Activated T-cell treated with anti-CD3 and anti-CD28 coated beads, Interleukin-2, amount 50 U/mL, for 4 hours (primary cell): ENCODE measurements at regions not wholly inside any gene's neighbourhood (a gene's known extent, or its start where the extent isn't known, plus 50 kb on each side); places are given as distances from the start of the nearest gene placed in this dataset.

Source experiments
- ATAC-seq, 2 donors: fragments of 200-7000 bp; cut with Tn5 transposase; one replicate each; pipeline ENCODE4 v1.10.0; 2021
- DNase-seq: peaks from one replicate; pipeline ENCODE4 v3.0.0-alpha.2; 2020
- H3K27me3 Mint-ChIP-seq: one replicate; pipeline ENCODE4 v1.8.0; 2021; ENCODE audit warnings: low read depth, mixed read lengths
- H3K36me3 Mint-ChIP-seq: one replicate; pipeline ENCODE4 v1.8.0; 2022; ENCODE audit warnings: mixed read lengths; ENCODE audit not compliant: insufficient read depth
- H3K4me1 Mint-ChIP-seq: one replicate; pipeline ENCODE4 v1.8.0; 2021; ENCODE audit warnings: low read depth, mixed read lengths
- H3K4me3 Mint-ChIP-seq: one replicate; pipeline ENCODE4 v1.8.0; 2021; ENCODE audit warnings: mild to moderate bottlenecking, moderate library complexity, mixed read lengths
- H3K9me3 Mint-ChIP-seq: one replicate; pipeline ENCODE4 v1.8.0; 2021; ENCODE audit warnings: mixed read lengths

GRCh38 chr4:181604546-181604945 lies 638.7 kb upstream of the TENM3 start:
- H3K9me3 Mint-ChIP-seq = no peaks in the 10 kb centered on the region
- no peak for ATAC-seq
- no peak overlapping the region for H3K4me3 Mint-ChIP-seq

DNA sequence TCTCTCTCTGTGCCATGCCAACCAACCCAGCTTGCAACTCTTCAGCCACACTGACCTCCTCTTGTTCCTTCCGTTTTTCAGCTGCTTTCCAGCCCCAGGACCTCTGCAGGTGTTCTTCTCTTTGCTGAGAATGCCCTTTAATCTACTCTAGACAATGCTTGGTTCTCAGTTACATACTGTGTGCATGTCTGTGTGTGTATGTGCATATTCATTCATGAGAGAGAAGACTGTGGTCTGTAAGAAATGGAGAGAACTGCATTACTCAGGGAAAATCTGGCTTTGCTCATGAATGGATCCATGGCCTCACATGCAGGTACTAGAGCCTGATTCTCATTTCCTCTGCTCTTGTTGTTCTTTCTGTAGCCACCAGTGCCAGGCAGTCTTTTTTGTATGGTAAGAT lies 636.9 kb upstream of the TENM3 start:
- DNase-seq (no peak), ATAC-seq (no peak)
- Mint-ChIP-seq H3K4me3 (no peak overlapping the region), H3K27me3 (no peaks in the 10 kb centered on the region), H3K36me3 (no peaks in the 10 kb centered on the region), H3K9me3 (no peaks in the 10 kb centered on the region), H3K4me1 (no peaks in the 10 kb centered on the region)

More at GRCh38 chr4:181604546-181604945, 638.7 kb upstream of the TENM3 start:
- H3K36me3 Mint-ChIP-seq = no peaks in the 10 kb centered on the region
- no peak for DNase-seq
- H3K27me3 Mint-ChIP-seq = no peaks in the 10 kb centered on the region
- no peaks in the 10 kb centered on the region for H3K4me1 Mint-ChIP-seq

DNA sequence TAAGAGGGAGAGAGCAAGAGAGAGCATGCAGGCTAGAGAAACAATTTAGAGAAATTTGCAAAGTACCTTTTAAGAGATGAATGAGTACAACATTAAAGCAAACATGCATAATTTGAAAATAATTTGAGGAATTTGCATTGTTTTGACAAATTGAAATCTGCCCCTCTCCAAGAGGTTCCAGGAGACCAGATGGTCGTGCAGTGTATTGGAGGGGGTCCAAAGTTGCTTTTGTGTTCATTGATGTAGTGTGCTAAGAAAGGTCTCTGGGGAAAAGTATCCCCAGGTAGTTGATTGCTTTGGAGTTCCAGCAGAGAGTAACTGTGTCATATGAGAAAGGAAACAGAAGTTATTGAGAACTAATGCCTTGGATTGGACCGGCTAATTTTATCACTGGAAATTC lies 635.0 kb upstream of the TENM3 start:
- H3K27me3 Mint-ChIP-seq = no peaks in the 10 kb centered on the region
- DNase-seq (no peak), ATAC-seq (no peak)
- H3K9me3 Mint-ChIP-seq = no peaks in the 10 kb centered on the region
- no peak overlapping the region for H3K4me3 Mint-ChIP-seq
- no peaks in the 10 kb centered on the region for H3K4me1 Mint-ChIP-seq
- H3K36me3 Mint-ChIP-seq = no peaks in the 10 kb centered on the region

DNA sequence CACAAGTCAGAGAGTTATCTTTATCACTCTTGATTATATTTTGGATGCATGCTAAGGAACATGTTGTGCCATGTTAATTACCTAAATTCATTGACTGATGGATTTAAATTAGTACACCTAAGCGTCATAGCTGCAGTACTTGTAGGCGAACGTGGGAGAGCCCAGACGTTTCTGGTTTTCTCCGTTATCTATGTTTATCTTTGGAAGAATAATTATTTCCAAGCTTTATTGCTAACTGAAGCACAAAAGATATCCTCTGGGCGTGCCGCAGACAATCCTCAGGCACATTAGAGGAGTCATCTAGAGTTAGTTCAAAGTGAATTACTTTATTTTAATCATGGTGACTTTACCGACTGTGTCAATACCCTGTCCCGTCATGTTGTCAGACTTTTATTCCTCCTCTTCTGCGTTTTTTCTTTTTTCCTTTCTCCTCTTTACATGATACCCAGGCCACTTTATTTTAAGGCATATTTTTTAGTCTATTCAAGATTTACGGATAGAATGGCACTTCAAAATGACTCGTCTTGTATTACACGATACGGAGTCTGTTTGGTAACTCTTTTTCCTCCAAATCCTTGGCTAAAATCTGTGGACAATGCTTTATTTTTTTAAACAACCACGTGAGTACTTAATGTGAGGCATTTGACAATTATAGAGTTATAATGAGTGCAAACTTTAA lies 632.0 kb upstream of the TENM3 start:
- Mint-ChIP-seq H3K4me1 (no peaks in the 10 kb centered on the region), H3K4me3 (no peak overlapping the region), H3K36me3 (no peaks in the 10 kb centered on the region), H3K9me3 (no peaks in the 10 kb centered on the region), H3K27me3 (no peaks in the 10 kb centered on the region)
- DNase-seq = no peak
- ATAC-seq = no peak

DNA sequence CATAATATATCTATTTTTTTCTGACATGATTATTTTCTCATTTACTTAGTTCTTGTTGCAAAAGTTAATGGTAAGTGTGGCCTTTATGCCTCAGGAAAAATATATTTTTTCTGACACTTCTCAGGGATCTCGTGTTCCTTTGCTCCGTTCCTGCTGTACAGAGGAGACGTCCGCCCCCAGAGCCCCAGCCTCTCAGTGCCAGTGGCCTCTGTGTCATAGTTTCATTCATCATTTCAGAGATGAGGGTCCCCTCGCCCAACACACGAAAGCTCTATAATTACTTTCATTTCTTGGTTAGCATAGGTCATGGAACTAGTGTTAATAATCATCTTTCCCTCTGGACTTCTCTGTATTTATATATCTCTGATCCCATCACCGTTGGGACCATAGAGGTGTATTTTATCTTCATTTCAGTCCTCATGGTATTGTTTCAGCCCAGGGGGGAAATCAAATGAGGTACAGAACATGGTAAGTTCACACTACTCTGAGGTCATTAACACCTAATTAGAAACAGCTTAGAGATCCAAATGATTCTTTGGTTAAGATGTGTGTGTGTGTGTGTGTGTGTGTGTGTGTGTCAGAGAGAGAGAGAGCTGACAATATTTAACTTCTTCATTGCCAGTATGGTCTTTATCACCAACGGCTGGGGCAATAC lies 631.1 kb upstream of the TENM3 start:
- Mint-ChIP-seq H3K4me3 (no peak overlapping the region), H3K4me1 (no peaks in the 10 kb centered on the region)

GRCh38 chr4:181613200-181613599 lies 630.0 kb upstream of the TENM3 start:
- no peak for DNase-seq
- H3K9me3 Mint-ChIP-seq = no peaks in the 10 kb centered on the region
- no peaks in the 10 kb centered on the region for H3K36me3 Mint-ChIP-seq
- no peaks in the 10 kb centered on the region for H3K27me3 Mint-ChIP-seq
- no peaks in the 10 kb centered on the region for H3K4me1 Mint-ChIP-seq
- ATAC-seq = no peak
- no peak overlapping the region for H3K4me3 Mint-ChIP-seq

More for the DNA sequence above, 631.1 kb upstream of the TENM3 start:
- no peaks in the 10 kb centered on the region for H3K9me3 Mint-ChIP-seq
- H3K36me3 Mint-ChIP-seq = no peaks in the 10 kb centered on the region
- H3K27me3 Mint-ChIP-seq = no peaks in the 10 kb centered on the region
- DNase-seq (no peak), ATAC-seq (no peak)

DNA sequence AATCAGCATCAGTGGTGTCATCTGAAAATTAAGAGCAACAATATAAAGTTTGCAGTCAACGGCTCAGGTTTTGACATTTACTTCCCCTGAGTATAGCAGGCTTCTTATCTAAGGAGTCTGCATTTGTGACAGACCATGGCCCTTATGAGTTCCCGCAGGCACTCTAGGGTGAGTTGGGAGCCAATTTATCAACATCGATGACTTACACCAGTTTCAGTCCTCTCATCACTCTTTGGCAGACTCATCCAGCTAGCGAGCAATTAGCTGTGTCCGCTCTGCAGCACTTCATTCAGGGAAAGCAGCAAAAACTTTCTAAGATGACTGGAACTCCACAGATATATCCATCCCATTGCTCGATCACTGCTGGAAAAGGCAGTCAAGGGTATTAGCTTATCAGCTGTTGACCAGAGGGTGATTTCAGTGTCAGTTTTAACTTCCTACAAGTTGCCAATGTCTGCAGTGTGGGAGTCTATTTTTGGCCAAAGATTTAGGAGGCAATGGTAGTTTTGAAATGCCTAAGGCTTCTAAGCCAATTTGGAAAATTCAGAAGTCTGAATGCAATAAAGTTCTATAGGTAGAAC lies 625.1 kb upstream of the TENM3 start:
- Mint-ChIP-seq H3K4me1 (no peaks in the 10 kb centered on the region), H3K9me3 (no peaks in the 10 kb centered on the region), H3K36me3 (no peaks in the 10 kb centered on the region), H3K4me3 (no peak overlapping the region), H3K27me3 (no peaks in the 10 kb centered on the region)
- ATAC-seq = no peak
- DNase-seq = no peak

DNA sequence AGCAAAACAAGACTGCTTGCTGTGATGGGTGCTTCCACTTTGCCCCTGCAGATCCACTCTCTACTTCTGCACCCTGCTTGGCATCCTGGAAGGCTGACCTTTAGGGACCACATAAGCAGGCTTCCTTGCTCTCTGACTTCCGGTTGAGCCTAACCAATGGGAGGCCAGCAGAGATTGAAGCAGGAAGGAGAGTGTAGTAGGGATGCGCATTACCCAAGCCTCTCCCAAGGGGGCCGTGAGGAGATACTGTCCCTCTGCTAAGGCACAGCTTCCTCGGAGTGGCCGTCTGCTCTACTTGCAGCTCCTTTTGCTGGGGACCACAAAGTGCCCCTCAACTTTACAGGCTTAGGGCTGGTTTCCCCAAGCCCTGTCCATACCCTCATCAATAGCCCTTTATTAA lies 624.3 kb upstream of the TENM3 start:
- Mint-ChIP-seq H3K36me3 (no peaks in the 10 kb centered on the region), H3K9me3 (no peaks in the 10 kb centered on the region), H3K4me3 (no peak overlapping the region), H3K4me1 (no peaks in the 10 kb centered on the region), H3K27me3 (no peaks in the 10 kb centered on the region)
- DNase-seq (no peak), ATAC-seq (no peak)

DNA sequence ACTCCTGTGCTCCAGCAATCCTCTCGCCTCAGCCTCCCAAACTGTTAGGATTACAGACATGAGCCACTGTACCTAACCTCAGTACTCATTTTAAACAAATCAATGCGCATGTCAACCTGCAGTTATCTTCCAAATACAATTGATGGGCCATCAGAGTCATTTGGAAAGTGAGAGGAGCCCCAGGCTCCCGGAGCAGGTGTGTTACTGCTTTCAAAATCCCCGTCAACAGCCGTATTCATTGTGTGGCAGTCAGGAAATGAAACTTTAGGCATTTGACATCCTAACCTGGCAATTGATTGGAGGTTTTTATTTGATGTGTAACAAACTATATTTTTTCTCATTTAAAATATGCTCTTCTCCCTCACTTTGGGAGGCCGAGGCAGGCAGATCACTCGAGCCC lies 623.6 kb upstream of the TENM3 start:
- Mint-ChIP-seq H3K9me3 (no peaks in the 10 kb centered on the region), H3K27me3 (no peaks in the 10 kb centered on the region), H3K4me3 (no peak overlapping the region), H3K36me3 (no peaks in the 10 kb centered on the region), H3K4me1 (no peaks in the 10 kb centered on the region)
- DNase-seq (no peak), ATAC-seq (no peak)

- H3K4me3 Mint-ChIP-seq = no peak overlapping the region
- no peaks in the 10 kb centered on the region for H3K27me3 Mint-ChIP-seq
- peaks cover 19% of the 10 kb centered on the region for H3K9me3 Mint-ChIP-seq
- no peaks in the 10 kb centered on the region for H3K36me3 Mint-ChIP-seq
- ATAC-seq (no peak), DNase-seq (no peak)
- H3K4me1 Mint-ChIP-seq = no peaks in the 10 kb centered on the region
Observed at GRCh38 chr4:181637186-181638105, 605.8 kb upstream of the TENM3 start.

- ATAC-seq = no peak
- Mint-ChIP-seq H3K4me3 (no peak overlapping the region), H3K36me3 (no peaks in the 10 kb centered on the region), H3K27me3 (no peaks in the 10 kb centered on the region), H3K4me1 (no peaks in the 10 kb centered on the region), H3K9me3 (peaks cover 7% of the 10 kb centered on the region)
- DNase-seq = no peak
Observed at GRCh38 chr4:181643466-181643865, 599.7 kb upstream of the TENM3 start.

GRCh38 chr4:181645489-181645888 lies 597.7 kb upstream of the TENM3 start:
- Mint-ChIP-seq H3K4me1 (no peaks in the 10 kb centered on the region), H3K9me3 (peaks cover 5% of the 10 kb centered on the region), H3K4me3 (no peak overlapping the region), H3K27me3 (no peaks in the 10 kb centered on the region), H3K36me3 (no peaks in the 10 kb centered on the region)
- no peak for DNase-seq
- ATAC-seq = no peak

DNA sequence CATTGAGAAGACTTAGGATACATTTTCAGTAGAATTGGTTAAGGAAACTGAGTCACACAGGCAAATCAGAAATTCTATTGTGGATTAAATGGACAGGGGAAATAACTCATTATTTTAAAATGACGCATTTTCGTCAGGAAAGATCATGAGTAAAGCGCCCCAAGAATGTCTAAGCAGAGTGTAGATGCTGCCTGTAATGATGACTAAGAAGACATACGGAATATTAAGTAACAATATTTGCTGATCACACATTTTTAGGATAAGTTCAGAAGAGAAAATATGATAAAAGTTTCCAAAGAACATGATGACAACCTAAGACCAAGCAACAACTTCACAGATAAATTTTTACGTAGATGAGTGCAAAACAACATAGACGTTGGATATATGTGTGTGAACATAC lies 596.3 kb upstream of the TENM3 start:
- Mint-ChIP-seq H3K4me1 (no peaks in the 10 kb centered on the region), H3K4me3 (no peak overlapping the region), H3K9me3 (peaks cover 3% of the 10 kb centered on the region), H3K27me3 (no peaks in the 10 kb centered on the region), H3K36me3 (no peaks in the 10 kb centered on the region)
- ATAC-seq = no peak
- no peak for DNase-seq

DNA sequence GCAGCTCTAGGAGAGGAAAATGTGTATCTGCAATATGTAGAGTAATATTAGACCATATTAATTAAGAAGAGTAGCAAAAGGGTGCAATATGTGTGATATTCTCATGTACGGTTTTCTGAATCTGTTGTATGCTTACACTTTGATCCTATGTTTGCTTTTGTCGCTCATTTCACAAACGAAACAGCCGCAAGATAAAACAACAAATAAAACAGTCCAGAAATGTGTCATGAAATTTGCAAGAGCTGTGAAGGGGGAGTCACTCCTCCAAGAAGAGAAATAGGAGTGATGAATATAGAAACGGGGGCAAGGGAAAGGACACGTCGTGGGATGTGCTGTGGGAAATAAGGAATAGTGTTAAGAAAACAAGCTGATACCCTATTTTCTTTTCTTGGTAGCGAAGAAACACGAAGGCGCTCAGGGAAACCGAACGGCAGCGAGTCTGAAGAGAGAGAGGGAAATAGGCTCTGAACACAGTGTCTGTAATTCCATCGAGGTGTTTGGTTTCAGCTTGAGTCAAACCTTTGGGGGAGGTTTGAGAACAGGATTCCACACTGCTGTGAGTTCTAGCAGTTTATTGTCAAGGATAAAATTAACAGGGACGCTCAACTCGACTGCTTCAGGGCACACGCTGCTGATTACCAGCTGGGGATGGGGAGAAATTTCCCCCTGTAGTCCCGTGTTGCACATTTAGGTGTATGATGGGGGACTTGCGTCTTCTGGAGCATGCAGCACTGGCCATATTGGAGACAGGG lies 595.6 kb upstream of the TENM3 start:
- H3K9me3 Mint-ChIP-seq = peaks cover 7% of the 10 kb centered on the region
- no peak for DNase-seq
- no peak overlapping the region for H3K4me3 Mint-ChIP-seq
- ATAC-seq = no peak
- no peaks in the 10 kb centered on the region for H3K27me3 Mint-ChIP-seq
- H3K4me1 Mint-ChIP-seq = no peaks in the 10 kb centered on the region
- no peaks in the 10 kb centered on the region for H3K36me3 Mint-ChIP-seq
